ENCODE measurements at regions not wholly inside any gene's neighbourhood (a gene's known extent, or its start where the extent isn't known, plus 50 kb on each side); places are given as distances from the start of the nearest gene placed in this dataset.
"Not testable (repeated sequence)": the region's sequence is repeated elsewhere in the genome, so short reads cannot be mapped to it uniquely, and the experiment has no call there.

DNA sequence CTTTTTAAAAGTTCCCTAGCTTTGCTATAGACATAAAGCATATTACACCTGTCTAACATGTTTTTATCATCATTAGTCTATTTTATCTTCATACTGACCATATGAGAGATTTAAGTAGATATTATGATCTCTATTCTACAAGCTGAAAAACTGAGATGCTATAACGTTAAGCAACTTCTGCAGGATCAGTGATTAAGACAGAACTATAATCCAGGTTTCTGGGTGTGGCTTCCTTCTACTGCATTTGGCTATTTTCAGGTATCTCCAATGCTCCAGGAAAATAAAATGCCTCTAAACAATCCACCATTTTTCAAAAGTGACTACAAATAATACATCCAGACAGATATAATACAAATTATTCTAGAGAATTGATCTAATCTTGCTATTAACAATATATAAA, 53.4 kb downstream of the RGS2 start:
- intact Hi-C loops (cut with micrococcal nuclease), result no loop called here

DNA sequence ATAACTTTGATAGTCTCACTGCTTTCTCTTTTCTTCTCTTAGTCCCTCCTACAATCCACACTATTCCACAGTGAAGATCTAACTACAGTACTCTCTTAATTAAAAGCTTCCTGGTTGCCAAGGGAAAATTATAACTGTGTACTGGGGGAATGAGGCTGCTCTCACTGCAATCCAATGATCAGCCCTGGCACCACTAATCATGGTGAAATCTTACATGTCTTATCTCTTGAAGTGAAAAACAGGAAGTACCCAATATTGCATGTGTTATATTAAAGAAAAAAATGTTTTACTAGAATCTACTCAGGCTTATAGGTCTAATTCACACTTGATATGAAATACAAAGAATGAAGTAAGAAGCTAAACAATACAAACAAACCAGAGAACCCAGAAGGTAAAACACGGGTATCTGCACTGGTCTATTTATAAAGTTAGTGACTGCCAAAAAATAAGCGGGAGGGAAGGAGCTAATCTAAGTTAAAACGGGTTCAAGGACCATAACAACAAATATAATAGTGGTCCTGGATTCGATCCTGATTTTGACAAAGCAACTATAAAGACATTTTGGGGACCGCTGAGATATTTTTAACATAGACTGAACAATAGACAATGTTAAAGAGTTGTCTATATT, 57.5 kb downstream of the RGS2 start:
- intact Hi-C loops (cut with micrococcal nuclease), result no loop called here

DNA sequence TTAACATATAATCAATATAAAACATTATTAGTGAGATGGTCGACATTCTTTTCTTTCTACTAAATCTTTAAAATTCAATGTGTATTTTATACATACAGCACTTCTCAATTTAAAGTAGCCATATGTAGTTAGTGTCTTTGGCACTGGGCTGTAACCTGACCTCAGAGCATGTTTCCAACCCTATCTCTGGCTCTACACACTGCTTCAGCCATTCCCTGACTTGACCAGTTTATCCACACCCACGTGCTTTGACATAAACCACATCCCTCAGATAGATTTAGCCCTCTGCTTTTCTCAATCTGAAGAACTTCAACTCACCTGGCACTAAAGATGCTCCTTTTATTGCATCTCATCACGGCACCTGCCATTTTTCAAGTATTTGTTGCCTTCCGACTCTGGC, 58.3 kb downstream of the RGS2 start:
- intact Hi-C loops (cut with micrococcal nuclease), result no loop called here

DNA sequence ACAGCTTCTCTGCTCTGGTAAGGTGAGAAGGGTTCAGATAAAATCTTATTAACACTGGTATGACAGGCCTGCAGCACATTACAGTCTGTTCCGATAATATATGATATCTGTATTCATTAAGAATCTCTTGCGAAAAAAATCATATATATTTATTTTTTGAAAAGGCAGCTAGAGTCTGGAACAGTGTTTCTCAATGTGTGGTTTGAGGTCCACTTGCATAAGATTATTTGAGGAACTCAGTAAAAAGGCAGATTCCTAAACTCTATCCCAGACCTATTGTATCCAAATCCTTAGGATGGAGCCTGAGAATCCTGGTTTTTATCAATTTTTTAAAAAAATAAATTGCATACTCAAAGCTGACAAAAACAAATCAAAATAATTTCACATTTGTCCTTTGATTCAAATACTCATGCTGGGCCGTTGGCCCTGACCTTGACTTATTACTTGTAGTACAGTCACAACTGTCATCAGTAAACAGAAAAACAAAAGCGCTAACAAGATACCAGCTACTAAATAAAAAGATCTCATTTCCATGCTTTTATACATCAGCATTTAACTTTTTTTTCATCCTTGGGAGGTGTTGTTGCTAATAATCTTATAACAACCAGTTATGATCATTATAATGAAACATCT, 60.6 kb downstream of the RGS2 start:
- intact Hi-C loops (cut with micrococcal nuclease), result no loop called here

DNA sequence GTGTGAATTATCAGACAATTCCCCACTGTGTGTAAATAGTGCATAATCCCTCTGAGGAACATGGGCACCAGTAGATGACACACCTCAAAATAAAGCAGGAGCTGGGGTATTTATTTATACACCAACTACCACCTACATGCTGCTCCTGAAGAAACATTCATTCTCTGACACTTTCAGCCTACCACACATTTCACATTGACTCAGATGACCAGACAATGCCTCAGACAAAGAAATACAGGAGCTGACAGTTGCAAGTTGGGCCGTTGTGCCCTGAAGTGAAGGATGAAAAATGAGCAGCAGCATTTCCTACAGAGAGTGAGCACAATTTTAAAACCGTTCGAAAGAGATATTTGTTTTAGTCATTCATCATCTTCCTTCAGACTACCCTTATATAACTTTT, 63.2 kb downstream of the RGS2 start:
- intact Hi-C loops (cut with micrococcal nuclease), result no loop called here

DNA sequence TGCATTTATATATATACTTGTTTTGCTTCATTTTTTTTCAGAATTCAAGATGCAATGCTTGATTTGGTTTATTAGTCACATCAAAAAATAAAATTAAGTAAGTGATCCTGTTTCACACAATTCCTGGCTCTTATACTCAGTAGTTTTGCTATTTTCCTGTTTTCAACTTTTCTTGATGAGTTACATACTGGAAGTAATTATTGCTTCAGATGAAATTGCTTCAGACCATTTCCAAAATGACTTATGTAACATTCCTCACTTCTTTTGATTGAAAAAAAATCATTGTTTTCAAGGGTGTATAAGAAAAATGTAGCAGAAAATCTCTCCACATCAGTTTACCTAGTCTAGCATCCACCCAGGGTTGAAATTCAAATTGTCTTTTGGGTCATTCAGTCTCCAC, 65.0 kb downstream of the RGS2 start:
- intact Hi-C loops (cut with micrococcal nuclease), result no loop called here

DNA sequence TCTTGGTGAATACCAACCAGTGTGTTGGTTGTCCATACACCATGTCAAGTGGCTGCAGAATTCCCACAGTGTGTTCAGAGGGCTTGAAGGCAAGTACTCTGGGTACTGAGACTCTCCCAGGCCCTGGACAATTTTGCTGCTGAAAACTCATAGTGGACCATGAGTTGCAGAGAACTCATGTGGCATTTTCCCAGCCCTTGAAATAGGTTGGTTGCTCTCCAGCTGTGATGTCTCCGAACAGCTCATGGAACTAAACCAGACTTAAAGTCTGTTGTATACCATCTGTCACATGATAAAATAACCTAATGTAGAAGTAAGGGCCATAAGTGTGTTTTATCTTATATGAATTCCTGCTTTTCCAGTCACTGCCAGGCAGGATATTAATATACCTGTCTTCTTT, 67.8 kb downstream of the RGS2 start:
- intact Hi-C loops (cut with micrococcal nuclease), result no loop called here

DNA sequence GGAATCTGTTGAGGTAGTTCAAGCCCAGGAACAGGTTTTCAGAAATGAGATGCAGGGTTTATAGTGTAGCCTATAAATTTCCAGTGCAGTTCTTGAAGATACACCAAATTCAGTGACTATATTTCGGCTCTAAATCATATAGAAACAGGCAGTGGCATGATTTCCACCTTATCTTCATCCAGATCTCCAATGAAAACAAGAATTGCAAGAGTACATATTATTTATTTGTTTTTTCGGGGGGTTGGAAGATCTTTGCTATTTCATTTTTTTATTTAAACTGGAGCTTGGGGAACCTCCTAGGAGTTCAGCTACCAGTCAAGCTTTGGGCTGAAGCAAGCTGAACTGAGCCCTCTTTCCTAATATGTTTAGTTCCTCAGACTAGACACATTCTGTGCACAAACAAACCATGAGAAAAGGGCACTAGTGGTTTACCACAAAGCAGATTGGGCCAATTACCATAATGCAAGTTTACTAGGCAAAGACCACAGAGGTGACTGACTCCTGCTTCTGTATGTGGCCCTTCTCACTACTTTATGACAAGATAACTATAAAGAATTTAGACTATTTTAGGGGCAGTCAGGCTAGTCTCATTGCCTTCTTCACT, 68.5 kb downstream of the RGS2 start:
- intact Hi-C loops (cut with micrococcal nuclease), result no loop called here

DNA sequence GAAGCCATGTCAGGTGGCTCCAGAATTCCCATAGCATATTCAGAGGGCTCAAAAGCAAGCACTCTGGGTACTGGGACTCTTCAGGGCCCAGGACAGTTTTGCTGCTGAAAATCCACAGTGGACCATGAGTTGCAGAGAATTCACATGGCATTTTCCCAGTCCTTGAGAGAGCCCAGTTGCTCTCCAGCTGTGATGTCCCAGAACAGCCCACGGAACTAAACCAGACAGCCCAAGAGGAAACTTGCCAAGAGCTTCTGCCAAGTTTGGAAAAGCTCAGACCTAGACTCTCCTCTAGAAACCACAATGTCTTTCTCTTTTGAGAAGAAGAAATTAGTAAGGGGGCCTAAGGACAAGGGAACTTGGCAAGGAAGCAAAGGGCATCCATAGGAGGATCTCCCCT, 69.4 kb downstream of the RGS2 start:
- intact Hi-C loops (cut with micrococcal nuclease), result no loop called here

DNA sequence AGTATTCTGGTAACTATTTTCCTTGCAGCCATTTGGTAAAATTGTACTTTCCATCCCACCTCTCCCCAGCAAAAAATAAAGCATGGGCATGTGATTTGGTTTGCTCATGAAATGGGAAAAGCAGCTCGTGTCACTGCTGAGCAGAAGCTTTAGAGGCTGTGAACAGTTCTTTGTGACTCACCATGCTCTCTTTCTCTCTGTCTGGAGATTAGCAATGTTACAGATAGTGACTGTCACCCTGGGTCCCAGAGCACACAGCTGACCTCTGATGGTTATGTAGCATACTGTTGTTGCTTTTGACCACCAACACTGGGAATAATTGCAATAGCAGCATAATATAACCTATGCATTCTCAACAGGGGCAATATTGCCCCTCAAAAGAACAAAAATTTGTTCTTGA, 70.6 kb downstream of the RGS2 start:
- intact Hi-C loops (cut with micrococcal nuclease), result no loop called here

DNA sequence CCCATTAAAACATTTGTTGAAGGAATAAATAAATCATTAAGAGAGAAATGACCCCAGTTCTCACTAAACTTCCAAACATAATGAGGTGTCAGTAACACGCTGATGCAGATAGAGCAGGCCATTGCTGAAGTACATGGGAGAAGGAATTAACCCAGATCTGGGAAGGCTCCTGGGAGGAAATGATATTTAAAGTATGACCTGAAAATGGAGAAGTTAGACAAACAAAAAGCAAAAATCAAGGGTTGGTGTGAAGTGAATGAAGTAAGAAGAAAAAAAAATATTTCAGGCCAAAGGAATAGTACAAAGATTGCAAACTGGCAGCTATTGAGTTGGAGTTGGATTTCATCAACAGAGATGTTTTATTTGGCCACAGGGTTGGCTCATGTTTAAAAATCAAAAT, 71.4 kb downstream of the RGS2 start:
- intact Hi-C loops (cut with micrococcal nuclease), result no loop called here

DNA sequence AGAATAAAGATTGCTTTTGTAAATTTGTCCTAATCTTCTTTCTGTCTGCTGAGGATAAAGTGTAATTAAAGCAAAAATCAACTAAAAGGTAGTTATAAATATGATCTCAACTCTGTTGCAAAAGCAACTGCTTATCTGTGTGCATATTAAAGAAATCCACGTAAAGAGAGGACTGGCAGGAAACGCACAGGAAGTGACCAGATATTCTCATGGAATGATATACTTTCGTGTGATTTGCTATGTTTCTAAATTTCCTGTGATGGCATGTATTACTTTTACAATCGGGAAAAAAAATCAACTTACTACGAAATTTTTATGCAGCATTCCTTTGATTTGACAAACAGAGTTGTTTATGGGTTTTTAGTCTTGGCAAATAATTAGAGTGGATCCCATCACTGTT, 75.4 kb downstream of the RGS2 start:
- intact Hi-C loops (cut with micrococcal nuclease), result no loop called here

DNA sequence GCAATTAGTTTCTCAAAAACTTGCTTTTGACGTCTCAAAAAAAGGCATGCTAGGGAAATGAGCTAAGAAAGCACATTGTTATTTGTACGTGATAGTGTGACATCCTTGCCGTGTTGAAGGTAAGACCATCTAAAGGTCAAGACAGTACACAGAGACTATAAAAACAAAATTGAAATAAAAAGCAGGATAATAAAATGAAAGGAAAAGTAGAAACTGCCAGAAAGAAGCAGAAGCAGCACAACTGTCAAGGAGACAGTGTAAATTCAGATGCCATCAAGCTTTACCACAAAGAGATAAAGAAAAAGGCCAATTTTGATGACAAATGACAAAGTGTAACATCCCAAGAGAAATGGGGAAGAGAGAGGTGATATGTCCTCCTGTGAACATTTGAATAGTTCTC, 76.5 kb downstream of the RGS2 start:
- intact Hi-C loops (cut with micrococcal nuclease), result not testable (repeated sequence)

DNA sequence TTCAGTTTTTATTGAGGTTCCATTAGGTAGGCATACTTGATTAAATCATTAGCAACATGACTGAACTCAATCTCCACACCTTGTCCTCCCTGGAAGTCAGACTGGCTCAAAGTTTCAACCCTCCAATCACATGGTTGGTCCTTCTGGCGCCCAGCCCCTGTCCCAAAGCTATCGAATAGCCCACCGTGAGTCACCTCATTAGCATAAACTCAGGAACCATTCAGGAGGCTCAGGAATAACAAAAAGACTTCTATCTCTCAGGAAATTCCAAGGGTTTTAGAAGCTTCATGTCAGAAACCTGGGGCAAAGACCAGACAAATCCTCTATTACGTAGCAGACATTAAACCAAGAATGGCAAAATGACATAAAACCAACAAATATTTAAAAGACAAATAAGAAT, 78.6 kb downstream of the RGS2 start:
- intact Hi-C loops (cut with micrococcal nuclease), result no loop called here

DNA sequence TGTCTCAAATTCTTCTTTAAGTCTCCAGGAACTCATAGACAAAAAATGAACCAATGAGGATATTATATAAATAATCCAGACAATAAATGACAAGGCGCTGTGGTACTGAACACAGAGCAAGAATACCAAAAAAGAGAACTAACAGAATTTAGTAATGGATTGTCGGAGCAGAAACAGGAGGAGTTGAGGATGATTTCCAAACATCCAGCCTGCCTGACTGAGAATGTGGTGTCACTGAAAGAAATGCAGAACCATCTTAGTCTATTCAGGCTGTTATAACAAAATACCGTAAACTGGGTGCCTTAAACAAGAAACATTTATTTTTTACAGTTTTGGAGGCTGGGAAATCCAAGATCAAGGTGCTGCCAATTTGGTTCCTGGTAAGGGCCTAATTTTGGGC, 79.7 kb downstream of the RGS2 start:
- intact Hi-C loops (cut with micrococcal nuclease), result no loop called here

DNA sequence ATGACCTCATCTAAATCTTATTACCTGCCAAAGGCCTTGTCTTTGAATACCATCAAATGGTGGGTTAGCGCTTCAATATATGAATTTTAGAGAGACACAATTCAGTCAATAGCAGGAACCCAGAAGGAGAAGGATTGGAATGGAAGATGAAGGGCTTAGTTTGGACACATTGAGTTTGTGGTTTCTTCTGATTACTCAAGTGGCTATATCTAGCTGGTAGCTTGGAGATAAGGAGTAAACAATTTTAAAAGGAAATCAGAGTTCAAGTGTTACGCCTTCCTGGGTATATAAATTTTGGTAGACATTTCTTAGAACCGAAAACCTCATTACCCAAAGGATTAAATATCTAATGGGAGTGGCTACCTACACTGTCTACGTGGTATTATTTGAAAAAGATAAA, 80.2 kb downstream of the RGS2 start:
- intact Hi-C loops (cut with micrococcal nuclease), result no loop called here

DNA sequence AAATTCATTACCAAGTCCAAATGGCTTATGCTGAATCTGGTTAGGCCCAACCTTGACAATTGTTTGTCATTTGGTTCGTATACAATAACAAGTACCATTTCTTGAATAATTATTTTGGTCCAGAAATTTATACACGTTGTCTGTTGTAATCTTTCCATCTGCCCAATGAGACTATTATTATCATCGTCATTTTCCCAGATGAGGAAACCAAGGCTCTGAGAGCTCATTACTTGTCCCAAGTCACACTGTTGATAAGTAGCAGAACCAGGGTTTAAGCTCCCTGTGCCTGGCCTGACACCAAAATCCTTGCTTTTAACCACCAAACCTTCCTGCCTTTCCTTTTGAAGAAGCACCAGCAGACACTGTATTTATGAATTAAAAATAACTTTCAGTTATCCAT, 81.3 kb downstream of the RGS2 start:
- intact Hi-C loops (cut with micrococcal nuclease), result no loop called here

DNA sequence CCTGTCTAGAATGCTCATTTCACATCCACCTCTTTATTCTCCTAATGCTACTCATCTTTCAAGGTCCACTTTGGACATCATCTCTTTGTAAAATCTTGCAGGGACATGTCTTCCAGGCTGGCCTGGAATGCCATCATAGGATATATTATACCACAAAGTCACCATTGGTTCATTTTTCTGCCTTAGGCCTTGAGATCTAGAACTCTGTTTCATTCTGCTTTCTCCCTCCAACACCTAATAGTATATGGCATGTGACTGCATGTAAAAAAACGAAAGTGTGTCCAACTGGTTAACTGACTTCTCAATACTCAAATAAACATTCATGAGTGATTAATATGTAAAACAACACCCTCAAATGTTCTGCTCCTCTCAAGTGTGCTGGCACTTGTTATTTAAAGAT, 84.1 kb downstream of the RGS2 start:
- intact Hi-C loops (cut with micrococcal nuclease), result no loop called here

DNA sequence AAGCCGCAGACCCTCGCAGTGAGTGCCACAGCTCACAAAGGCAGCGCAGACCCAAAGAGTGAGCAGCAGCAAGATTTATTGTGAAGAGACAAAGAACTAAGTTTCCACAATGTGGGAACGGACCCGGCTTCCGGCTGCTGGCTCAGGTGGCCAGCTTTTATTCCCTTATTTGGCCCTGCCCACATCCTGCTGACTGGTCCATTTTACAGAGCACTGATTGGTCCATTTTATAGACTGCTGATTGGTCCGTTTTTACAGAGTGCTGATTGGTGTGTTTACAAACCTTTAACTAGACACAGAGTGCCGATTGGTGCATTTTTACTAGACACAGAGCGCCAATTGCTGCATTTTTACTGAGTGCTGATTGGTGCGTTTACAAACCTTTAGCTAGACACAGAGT, 86.6 kb downstream of the RGS2 start:
- intact Hi-C loops (cut with micrococcal nuclease), result not testable (repeated sequence)

DNA sequence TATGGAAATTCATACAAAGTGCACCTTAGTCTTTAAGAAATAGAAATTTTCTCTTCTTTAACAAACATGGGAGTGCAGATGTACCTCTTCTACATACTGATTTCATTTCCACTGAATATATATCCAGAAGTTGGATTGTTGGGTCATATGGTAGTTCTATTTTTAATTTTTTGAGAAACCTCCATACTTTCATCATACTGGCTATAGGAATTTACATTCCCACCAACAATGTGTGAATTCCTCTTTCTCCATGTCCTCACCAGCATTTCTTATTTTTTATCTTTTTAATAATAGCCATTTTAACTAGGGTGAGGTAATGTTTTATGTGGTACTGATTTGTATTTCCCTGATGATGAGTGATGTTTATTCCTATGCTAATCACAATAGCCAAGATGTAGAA, 87.5 kb downstream of the RGS2 start:
- intact Hi-C loops (cut with micrococcal nuclease), result no loop called here

DNA sequence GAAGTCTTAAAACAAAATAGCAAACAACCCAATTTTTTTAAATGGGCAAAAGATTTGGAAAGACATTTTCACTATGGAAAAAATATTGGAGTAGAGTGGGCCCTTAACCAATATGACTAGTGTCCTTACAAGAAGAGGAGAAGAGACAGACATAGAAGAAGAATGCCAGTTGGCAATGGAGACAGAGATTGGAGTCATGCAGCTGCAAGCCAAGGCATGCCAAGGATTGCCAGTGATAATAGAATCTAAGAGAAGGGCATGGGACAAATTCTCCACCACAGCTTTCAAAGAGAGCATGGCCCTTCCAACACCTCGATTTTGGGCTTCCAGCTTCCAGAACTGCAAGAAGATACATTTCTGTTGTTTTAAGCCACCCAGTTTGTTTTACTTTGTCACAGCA, 92.7 kb downstream of the RGS2 start:
- intact Hi-C loops (cut with micrococcal nuclease), result no loop called here

DNA sequence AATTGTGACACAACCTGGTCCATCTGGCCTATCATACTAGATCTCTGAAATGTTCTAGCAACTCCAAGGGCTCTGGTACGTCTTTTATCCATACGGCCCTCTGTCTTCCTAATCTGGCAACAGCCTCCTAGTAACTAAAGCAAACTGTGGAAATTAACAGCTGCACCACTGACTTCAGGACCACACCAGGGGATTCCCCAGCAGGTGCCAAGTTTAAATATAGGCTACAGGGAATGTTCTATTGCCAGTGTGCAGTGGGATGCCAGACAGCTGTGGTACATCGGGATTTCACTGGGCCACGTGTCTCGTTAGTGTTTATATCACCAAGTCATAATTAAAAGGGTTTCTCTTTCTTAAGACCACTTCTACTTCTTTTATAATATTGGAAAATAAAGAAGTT, 94.3 kb downstream of the RGS2 start:
- intact Hi-C loops (cut with micrococcal nuclease), result no loop called here

DNA sequence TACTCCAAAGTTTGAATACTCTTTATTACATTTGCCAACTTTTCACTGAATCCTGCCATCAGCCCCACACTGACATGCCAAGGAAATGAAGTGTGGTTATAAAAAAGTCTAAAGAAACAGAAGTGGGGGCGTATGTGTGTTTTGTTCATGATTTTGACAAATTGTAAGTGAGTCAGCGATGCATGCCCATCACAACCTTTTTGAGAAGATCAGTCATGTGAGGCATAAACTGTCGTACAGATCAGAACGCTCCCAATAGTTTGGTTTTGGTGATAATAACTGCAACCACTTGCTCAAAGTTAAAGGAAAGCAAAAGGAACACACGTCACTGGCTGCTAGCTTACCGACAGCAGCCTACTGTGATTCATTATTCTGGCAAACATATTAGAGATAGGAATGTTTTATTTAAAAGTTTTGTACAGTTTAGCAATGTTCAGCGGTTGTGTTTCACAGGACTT, 95.6 kb downstream of the RGS2 start:
- intact Hi-C loops (cut with micrococcal nuclease), result no loop called here

Measured in T-helper 2 cell treated with Interferon-gamma antibody and Interleukin-4, amounts not matched to agents 100 ng/mL and 5 ng/mL, for 36 hours (primary cell).